ENCODE measurements at regions not wholly inside any gene's neighbourhood (a gene's known extent, or its start where the extent isn't known, plus 50 kb on each side); places are given as distances from the start of the nearest gene placed in this dataset.

GRCh38 chr17:33506889-33507650, 214.0 kb upstream of the ASIC2 start:
- TF ChIP-seq POLR2A (IDR thresholded peaks at IDR 0.05; ENCODE audit: low read depth, low read length) (no peak), FOS (IDR thresholded peaks at IDR 0.05; ENCODE audit: borderline replicate concordance, insufficient read depth, low read length) (no peak), POLR2AphosphoS5 (IDR thresholded peaks at IDR 0.05; ENCODE audit: insufficient read depth, low read depth, low read length) (no peak), EZH2 (IDR thresholded peaks at IDR 0.05; ENCODE audit: borderline replicate concordance, low read depth, low read length, severe bottlenecking) (no peak), JUN (IDR thresholded peaks at IDR 0.05; ENCODE audit: borderline replicate concordance, insufficient read depth, insufficient read length, low read depth) (no peak), MAX (IDR thresholded peaks at IDR 0.05; ENCODE audit: insufficient read depth, insufficient read length) (no peak), GATA2 (IDR thresholded peaks at IDR 0.05; ENCODE audit: insufficient read depth, insufficient read length, low read depth, low read length) (no peak), MYC (IDR thresholded peaks at IDR 0.05; ENCODE audit: low read depth, low read length) (no peak)
- POLR2A ChIA-PET = no interaction called here
- H3K36me3 ChIP-seq (ENCODE audit: control insufficient read depth in 2 of 2, extremely low read depth in 1 of 2, insufficient read depth in 2 of 2, low read length in 2 of 2) = no peaks in the 10 kb centered on the region
- CTCF ChIA-PET = no interaction called here
- H3K4me3 ChIP-seq (replicated peaks in 1 of 3; ENCODE audit: insufficient read depth in 1 of 3, low read depth in 1 of 3, low read length in 3 of 3) = no peak overlapping the region
- H3K79me2 ChIP-seq (ENCODE audit: control insufficient read depth, insufficient read depth, low read length) = no peaks in the 10 kb centered on the region
- H3K9me1 ChIP-seq (replicated peaks; ENCODE audit: control insufficient read depth, extremely low read depth, insufficient read depth, low read length) = no peaks in the 10 kb centered on the region
- FAIRE-seq (no peak), DNase-seq (ENCODE audit: low read depth, low spot score) (no peak)
- H3K4me2 ChIP-seq (ENCODE audit: insufficient read depth, low read length) = no peak overlapping the region
- BruUV-seq (replicated peaks) = no TSS peak
- no peaks in the 10 kb centered on the region for H3K27me3 ChIP-seq (ENCODE audit: control insufficient read depth in 2 of 2, insufficient read depth in 2 of 2, low read length in 2 of 2)
- H4K20me1 ChIP-seq (replicated peaks; ENCODE audit: control insufficient read depth, extremely low read depth, insufficient read depth, low read length) = no peaks in the 10 kb centered on the region
- intact Hi-C loops (cut with micrococcal nuclease) (no loop called here), dilution Hi-C loops (cut with MboI; ENCODE audit: extremely low pct_ligation_motif_present, low sequenced_read_pairs) (no loop called here)
- H3K9me3 ChIP-seq (replicated peaks; ENCODE audit: control insufficient read depth, insufficient read depth, low read length) = no peaks in the 10 kb centered on the region
- H3K9ac ChIP-seq (replicated peaks; ENCODE audit: extremely low read depth, insufficient read depth, low read length) = no peak overlapping the region
- H3K4me1 ChIP-seq (ENCODE audit: control insufficient read depth, extremely low read depth, insufficient read depth, low read length) = no peaks in the 10 kb centered on the region
- H2AFZ ChIP-seq (ENCODE audit: low read depth, low read length) = no peak overlapping the region
- no peak overlapping the region for H3K27ac ChIP-seq (ENCODE audit: insufficient read depth, low read depth, low read length)

- intact Hi-C loops (cut with micrococcal nuclease) (no loop called here), dilution Hi-C loops (cut with MboI; ENCODE audit: extremely low pct_ligation_motif_present, low sequenced_read_pairs) (no loop called here)
- no peak for DNase-seq (ENCODE audit: low read depth, low spot score)
- Histone ChIP-seq H3K79me2 (ENCODE audit: control insufficient read depth, insufficient read depth, low read length) (no peaks in the 10 kb centered on the region), H3K27me3 (ENCODE audit: control insufficient read depth in 2 of 2, insufficient read depth in 2 of 2, low read length in 2 of 2) (no peaks in the 10 kb centered on the region), H3K27ac (ENCODE audit: insufficient read depth, low read depth, low read length) (no peak overlapping the region), H3K36me3 (ENCODE audit: control insufficient read depth in 2 of 2, extremely low read depth in 1 of 2, insufficient read depth in 2 of 2, low read length in 2 of 2) (no peaks in the 10 kb centered on the region), H4K20me1 (replicated peaks; ENCODE audit: control insufficient read depth, extremely low read depth, insufficient read depth, low read length) (no peaks in the 10 kb centered on the region), H3K4me2 (ENCODE audit: insufficient read depth, low read length) (no peak overlapping the region), H3K4me1 (ENCODE audit: control insufficient read depth, extremely low read depth, insufficient read depth, low read length) (no peaks in the 10 kb centered on the region), H2AFZ (ENCODE audit: low read depth, low read length) (no peak overlapping the region), H3K4me3 (replicated peaks in 1 of 3; ENCODE audit: insufficient read depth in 1 of 3, low read depth in 1 of 3, low read length in 3 of 3) (no peak overlapping the region), H3K9me3 (replicated peaks; ENCODE audit: control insufficient read depth, insufficient read depth, low read length) (no peaks in the 10 kb centered on the region), H3K9me1 (replicated peaks; ENCODE audit: control insufficient read depth, extremely low read depth, insufficient read depth, low read length) (no peaks in the 10 kb centered on the region), H3K9ac (replicated peaks; ENCODE audit: extremely low read depth, insufficient read depth, low read length) (no peak overlapping the region)
- FAIRE-seq = no peak
- ChIA-PET POLR2A (no interaction called here), CTCF (no interaction called here)
- no TSS peak for BruUV-seq (replicated peaks)
- no peak for TF ChIP-seq POLR2A (IDR thresholded peaks at IDR 0.05; ENCODE audit: low read depth, low read length)
- TF ChIP-seq EZH2 (IDR thresholded peaks at IDR 0.05; ENCODE audit: borderline replicate concordance, low read depth, low read length, severe bottlenecking) = no peak
- TF ChIP-seq MYC (IDR thresholded peaks at IDR 0.05; ENCODE audit: low read depth, low read length) = no peak
- no peak for TF ChIP-seq POLR2AphosphoS5 (IDR thresholded peaks at IDR 0.05; ENCODE audit: insufficient read depth, low read depth, low read length)
- TF ChIP-seq GATA2 (IDR thresholded peaks at IDR 0.05; ENCODE audit: insufficient read depth, insufficient read length, low read depth, low read length) = no peak
- no peak for TF ChIP-seq JUN (IDR thresholded peaks at IDR 0.05; ENCODE audit: borderline replicate concordance, insufficient read depth, insufficient read length, low read depth)
- no peak for TF ChIP-seq CTCF (IDR thresholded peaks at IDR 0.05; ENCODE audit: extremely low read depth in 1 of 2, insufficient read depth in 1 of 2, low read depth in 1 of 2, low read length in 2 of 2)
- no peak for TF ChIP-seq FOS (IDR thresholded peaks at IDR 0.05; ENCODE audit: borderline replicate concordance, insufficient read depth, low read length)
- no peak for TF ChIP-seq MAX (IDR thresholded peaks at IDR 0.05; ENCODE audit: insufficient read depth, insufficient read length)
These were observed 215.1 kb upstream of the ASIC2 start for GRCh38 chr17:33508215-33508614.

Data from endothelial cell of umbilical vein (primary cell).